IPS DF 4.7 (cell line): ENCODE measurements at regions not wholly inside any gene's neighbourhood (a gene's known extent, or its start where the extent isn't known, plus 50 kb on each side); places are given as distances from the start of the nearest gene placed in this dataset.

Source experiments
- DNase-seq: peaks from one replicate; pipeline ENCODE4 v3.0.0-alpha.2; 2013; ENCODE audit warnings: low spot score; ENCODE audit errors: extremely low read depth

DNA sequence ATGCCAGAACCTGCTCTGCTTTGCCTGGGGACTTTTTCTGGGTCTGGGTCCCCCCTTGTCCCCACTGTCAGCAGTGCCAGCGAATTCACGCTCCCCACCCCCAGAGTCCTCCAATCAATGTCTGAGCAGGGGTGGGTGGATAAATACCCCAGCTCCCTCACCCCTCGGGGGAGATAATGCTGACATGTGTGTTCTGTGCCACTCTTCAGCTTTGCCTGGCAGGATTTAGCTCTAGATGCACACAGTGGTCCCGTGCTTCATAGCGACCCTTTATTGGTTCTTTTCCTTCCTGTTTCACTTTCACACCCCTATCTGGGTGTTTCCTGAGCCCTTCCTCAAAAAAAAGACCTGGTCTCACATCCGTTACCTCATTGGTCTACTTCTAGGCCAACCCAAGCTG is 277.0 kb downstream of the NPIPA8 start:
- no peak for DNase-seq

GRCh38 chr16:18059089-18059488 is 277.4 kb downstream of the NPIPA8 start:
- no peak for DNase-seq

- no peak for DNase-seq
These were observed 281.1 kb downstream of the NPIPA8 start for GRCh38 chr16:18055411-18055916.

- no peak for DNase-seq
These were observed 285.8 kb downstream of the NPIPA8 start for GRCh38 chr16:18050777-18051176.

DNA sequence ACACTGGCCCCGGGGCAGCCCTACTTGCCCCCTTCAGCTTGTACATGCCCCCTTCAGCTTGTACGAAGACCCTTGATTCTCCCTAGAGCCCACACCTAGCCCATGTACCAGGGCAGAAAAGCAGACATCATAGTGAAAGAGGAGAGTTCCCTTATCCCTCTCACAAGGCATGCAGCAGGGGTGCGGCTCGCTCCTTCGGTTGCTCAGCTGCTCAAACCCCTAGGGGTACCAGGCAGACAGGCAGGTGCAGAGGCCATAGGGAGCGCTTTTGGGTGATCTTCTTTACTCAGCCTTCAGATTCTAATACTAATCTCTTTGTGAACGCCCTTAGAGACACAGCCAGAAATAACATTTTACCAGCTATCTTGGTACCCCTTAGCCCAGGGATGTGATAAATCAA is 286.3 kb downstream of the NPIPA8 start:
- no peak for DNase-seq

DNA sequence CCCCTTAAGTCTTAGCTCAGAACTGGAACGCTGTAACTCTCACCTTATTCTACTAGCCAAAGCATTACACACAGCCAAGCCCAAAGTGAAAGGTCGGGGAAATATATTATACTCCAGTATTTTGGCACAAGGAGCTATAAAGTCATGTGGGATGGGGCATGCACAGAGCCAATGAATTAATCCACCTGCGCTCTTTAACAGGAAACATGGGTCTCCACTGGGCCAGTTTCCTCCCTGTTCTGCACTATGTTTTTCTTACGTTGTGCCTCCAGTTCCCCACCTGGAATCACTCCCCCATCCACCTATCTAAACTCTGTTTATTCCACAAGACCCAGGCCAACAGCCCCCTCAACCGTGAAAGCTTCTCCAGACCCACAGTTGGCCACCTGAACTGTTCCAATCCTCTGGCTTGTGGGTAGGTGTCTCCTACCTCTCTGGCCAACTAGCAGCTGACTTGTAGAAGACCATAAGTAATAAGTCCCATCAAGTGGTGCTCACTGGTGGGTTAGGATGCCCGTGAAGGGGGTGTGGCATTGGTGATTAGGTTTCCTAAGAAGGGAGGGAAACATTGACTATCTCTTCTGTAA is 286.9 kb downstream of the NPIPA8 start:
- no peak for DNase-seq

DNA sequence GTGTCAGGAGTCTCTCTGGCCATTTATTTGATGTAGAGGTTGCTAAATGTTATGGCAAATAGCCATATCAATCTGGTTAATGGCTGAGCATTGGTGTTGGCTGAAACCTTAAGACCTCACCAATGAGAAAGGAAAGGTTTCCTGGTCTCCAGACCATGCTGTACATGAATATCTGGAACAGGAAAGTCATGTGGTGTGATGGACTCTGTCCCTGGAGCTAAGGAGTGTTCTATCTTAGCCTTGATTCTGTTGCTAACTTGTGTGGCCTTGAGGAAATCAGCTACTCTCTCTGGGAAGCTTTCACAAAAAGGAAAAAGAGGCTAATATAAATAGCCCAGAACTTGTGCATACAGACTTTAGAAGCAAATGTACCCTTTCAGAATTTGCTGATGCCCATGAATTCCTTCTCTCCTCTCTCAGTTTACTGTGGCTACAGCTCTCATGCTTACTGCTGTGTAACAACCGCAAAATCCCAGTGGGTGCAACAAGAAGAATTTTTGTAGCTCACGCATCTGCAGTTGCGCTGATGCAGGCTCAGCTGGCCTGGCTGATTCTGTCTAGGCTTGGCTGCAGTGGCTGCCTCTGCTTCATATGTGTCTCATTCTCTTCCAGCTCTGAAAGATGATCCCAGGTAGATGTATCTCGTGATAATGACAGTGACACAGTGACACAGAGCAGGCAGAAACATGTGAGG is 287.5 kb downstream of the NPIPA8 start:
- DNase-seq = no peak

GRCh38 chr16:18047761-18048160 is 288.8 kb downstream of the NPIPA8 start:
- DNase-seq = no peak

DNA sequence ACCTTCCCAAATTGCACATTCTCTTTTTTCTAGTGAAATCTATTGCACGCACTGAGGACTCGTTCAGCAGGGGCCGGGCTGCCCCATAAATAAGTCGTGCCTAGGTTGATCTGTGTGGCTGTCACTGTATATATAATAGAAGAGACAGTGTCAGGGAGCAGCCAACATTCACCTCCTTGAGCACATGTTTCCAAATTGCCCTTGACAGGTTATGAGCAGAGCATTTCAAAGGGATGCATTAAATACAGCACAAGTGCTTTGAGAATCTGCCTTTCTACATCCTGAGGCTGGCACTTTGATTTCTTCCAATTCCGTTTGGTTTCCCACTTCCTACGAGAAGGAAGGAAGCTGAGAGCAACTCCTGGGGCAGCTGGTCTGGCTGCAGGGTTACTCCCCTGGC is 291.2 kb downstream of the NPIPA8 start:
- DNase-seq = no peak

GRCh38 chr16:18041864-18042834 is 294.4 kb downstream of the NPIPA8 start:
- DNase-seq = no peak

DNA sequence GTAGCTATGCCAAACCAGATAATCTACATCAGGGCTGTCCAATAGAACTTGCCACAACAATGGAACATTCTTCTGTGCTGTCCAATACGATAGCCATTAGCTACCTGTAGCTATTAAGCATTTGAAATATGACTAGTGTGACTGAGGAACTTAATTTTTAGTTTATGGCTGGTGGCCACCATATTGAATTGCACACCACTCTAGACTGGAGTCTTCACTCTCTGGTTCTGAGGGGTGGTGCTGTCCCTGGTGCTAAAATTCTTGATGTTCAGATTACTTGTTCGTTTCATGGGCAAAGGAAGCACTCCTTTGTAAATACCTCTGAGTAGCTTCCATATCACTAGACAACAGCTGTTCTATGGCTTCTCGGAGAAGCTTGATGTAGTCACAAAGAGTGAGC is 296.6 kb downstream of the NPIPA8 start:
- no peak for DNase-seq

- no peak for DNase-seq
These were observed 299.5 kb downstream of the NPIPA8 start for GRCh38 chr16:18037051-18037450.

DNA sequence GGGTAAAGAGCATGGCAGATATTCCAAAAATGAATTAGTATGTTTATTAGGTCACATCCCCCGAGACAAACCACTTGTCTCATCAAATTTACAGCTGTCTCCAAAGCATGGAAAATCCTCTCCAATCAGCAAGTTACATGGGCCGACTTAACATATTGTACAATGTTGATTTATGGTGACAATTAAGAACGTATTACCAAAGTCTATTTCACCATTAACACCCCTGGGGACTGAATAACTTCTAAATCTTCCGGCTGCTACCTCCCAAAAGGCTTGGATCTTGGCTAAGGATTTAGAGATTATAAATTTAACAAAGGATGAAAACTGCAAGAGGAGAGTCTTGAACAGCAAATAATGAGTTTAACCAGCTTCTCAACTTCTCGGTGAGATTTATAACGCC is 311.9 kb downstream of the NPIPA8 start:
- DNase-seq = no peak

GRCh38 chr16:18018376-18018775 is 318.2 kb downstream of the NPIPA8 start:
- DNase-seq = no peak

DNA sequence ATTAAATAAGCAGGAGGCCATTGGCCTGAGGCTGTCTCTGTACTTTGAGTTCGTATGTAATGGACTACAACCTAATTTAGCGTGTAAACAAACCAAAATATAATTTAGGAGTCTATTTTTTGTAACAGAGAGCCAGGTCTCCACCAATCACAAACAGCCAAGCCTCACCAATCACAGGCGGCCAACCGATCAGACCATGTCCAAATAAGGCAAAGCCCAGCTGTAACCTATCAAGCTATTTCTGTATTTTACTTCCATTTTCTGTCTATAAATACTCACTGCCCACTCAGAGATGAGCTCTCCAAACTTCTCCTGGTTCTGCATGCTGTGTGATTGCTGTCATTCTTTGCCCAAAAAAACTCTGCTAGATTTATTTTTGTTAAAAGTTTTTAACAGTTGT is 322.7 kb downstream of the NPIPA8 start:
- no peak for DNase-seq

DNA sequence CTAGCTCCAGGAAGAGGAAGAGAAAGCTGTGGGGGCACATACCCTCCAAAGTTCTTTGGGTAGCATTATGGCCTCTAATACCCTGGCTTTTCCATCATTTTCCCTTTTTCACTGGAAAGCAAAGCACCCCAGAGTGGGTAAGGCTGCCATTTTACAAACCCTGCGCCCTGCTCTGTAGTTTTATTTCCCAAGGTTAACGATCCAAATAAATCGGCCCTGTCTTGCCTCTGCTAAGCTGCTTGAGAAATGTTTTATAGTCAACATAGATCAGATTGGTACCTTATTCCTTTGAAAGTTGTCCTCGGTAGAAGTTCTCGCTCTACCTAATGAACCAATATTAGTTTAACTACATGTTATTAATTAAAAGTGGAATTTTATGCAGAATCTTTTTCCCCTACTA is 328.2 kb downstream of the NPIPA8 start:
- no peak for DNase-seq

DNA sequence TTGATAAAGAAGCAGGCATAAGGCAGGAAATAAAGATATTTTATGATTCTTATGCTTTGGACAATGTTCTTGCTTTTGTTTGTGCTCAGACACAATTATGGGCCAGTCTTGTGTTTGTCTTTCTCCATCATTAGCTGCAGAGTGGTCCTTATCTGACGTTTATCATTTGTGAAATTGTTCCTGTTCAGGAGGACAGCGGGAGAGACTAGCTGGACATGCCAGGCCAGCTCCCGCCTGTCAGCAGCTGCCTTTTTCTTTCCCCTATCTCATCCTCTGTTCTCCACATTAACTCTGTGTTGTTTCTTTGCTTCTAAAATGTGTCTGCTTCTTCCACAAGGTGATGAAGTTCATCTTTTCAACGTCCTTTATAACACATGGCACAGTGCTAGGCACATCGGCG is 333.5 kb downstream of the NPIPA8 start:
- no peak for DNase-seq

DNA sequence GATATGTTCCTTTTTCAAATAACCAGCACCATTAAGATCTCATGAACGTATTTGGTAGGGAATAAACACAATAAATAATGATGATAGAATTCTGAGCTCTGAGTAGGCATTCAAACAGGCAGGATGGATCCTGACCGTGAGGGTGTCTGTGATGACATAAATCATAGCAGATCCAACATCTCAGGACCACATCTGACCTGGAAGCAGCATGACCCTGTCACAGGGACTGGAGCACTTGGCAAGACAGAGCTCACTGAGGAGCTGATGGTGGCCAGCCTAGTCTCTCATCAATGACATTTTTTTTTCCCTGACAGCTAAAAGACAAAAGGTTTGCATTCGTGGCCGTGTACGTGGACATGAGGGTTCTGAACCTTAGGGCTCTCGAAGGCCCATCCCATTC is 337.5 kb downstream of the NPIPA8 start:
- DNase-seq = no peak

DNA sequence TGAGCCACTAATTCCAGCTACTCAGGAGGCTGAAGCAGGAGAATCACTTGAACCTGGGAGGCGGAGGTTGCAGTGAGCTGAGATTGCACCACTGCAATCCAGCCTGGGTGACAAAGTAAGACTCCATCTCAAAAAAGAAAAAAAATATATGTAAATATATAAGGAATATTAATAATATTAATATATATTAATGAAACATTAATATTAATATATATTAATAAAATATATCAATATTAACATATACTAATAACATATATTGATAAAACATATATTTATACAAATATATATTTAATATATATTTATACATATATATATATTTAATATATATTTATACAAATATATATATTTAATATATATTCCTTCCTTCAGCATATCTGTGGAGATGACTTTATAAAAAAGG is 338.0 kb downstream of the NPIPA8 start:
- no peak for DNase-seq

GRCh38 chr16:17994027-17994426 is 342.5 kb downstream of the NPIPA8 start:
- no peak for DNase-seq

DNA sequence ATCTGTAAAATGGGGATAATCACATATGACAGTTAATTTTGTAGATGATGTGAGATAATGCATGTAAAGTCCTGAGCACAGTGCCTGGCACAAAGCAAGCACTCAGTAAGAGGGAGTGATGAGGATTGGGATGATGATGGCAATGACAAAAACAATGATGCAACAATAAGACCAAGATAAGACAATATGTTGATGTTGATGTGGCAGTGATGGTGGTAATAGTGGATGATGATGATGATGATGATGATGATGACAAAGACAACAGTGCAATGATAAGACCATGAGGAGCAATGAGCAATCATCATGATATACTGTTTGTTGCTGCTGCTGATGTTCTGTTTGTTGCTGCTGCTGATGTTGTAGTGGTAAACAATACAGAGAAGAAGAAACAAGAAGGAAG is 344.1 kb downstream of the NPIPA8 start:
- DNase-seq = no peak

- no peak for DNase-seq
These were observed 347.3 kb downstream of the NPIPA8 start for GRCh38 chr16:17989255-17989654.
